Liver (tissue), 8 donors: ENCODE measurements at regions not wholly inside any gene's neighbourhood (a gene's known extent, or its start where the extent isn't known, plus 50 kb on each side); places are given as distances from the start of the nearest gene placed in this dataset.

ENCODE experiments used
- DNase-seq: peaks from one replicate; pipeline ENCODE4 v3.0.0-alpha.2; 2017; ENCODE audit warnings: low spot score
- H3K27ac ChIP-seq, 2 donors: one replicate each; pipeline ENCODE4 v1.7.0; 2013; ENCODE audit warnings: inconsistent platforms in 2 of 2, low read length in 2 of 2, control low read depth in 1 of 2, low read depth in 1 of 2, mild to moderate bottlenecking in 1 of 2
- H3K27me3 ChIP-seq, 4 donors: one replicate each; pipeline versions ENCODE4 v1.6.1 to v1.7.0; 2013; ENCODE audit warnings: low read length in 3 of 4, inconsistent platforms in 1 of 4, mild to moderate bottlenecking in 1 of 4, moderate library complexity in 1 of 4; ENCODE audit not compliant: control insufficient read depth in 4 of 4, insufficient read depth in 4 of 4
- H3K36me3 ChIP-seq, 4 donors: one replicate each; pipeline versions ENCODE4 v1.6.1 to v1.7.0; 2013; ENCODE audit warnings: low read length in 3 of 4, mild to moderate bottlenecking in 3 of 4, low read depth in 1 of 4, moderate library complexity in 1 of 4; ENCODE audit not compliant: control insufficient read depth in 4 of 4, insufficient read depth in 3 of 4
- H3K4me1 ChIP-seq, 4 donors: one replicate each; pipeline versions ENCODE4 v1.6.1 to v1.7.0; 2013; ENCODE audit warnings: low read length in 3 of 4, mild to moderate bottlenecking in 3 of 4, moderate library complexity in 1 of 4; ENCODE audit not compliant: control insufficient read depth in 4 of 4, insufficient read depth in 4 of 4
- H3K4me3 ChIP-seq, 3 donors: one replicate each; pipeline versions ENCODE4 v1.6.1 to v1.7.0; 2013; ENCODE audit warnings: low read length in 3 of 3, control low read depth in 1 of 3, low read depth in 1 of 3, mild to moderate bottlenecking in 1 of 3
- H3K9ac ChIP-seq, 2 donors: one replicate each; pipeline ENCODE4 v1.7.0; 2013; ENCODE audit warnings: low read length in 2 of 2, mild to moderate bottlenecking in 2 of 2, moderate library complexity in 2 of 2, control low read depth in 1 of 2, low read depth in 1 of 2
- H3K9me3 ChIP-seq, 4 donors: one replicate each; pipeline versions ENCODE4 v1.6.1 to v1.7.0; 2013; ENCODE audit warnings: low read length in 3 of 4; ENCODE audit not compliant: control insufficient read depth in 4 of 4
- ATF3 ChIP-seq: IDR thresholded peaks from 2 replicates; pipeline ENCODE4 v1.6.1; 2016; ENCODE audit warnings: antibody characterized with exemption
- CTCF ChIP-seq: fragments of 150-350 bp; IDR thresholded peaks from 2 replicates; pipeline ENCODE4 v1.5.1; 2017; ENCODE audit warnings: improper control_type of control experiment, low read depth, low read length; ENCODE audit not compliant: missing input control
- EGR1 ChIP-seq, 2 donors: IDR thresholded peaks; 2 replicates each; pipeline ENCODE4 v1.6.1; 2016 to 2018; ENCODE audit warnings: antibody characterized with exemption in 2 of 2, low read depth in 2 of 2
- GABPA ChIP-seq, 2 donors: IDR thresholded peaks in 1 of 2; conservative IDR thresholded peaks in 1 of 2; 2 replicates each; pipeline ENCODE4 v1.6.1; 2016; ENCODE audit warnings: antibody characterized with exemption in 2 of 2, mild to moderate bottlenecking in 1 of 2, moderate library complexity in 1 of 2
- HNF4G ChIP-seq: IDR thresholded peaks from 2 replicates; pipeline ENCODE4 v1.6.1; 2016; ENCODE audit warnings: antibody characterized with exemption
- JUND ChIP-seq, 2 donors: IDR thresholded peaks; 2 replicates each; pipeline ENCODE4 v1.6.1; 2016; ENCODE audit warnings: antibody characterized with exemption in 2 of 2
- NR2F2 ChIP-seq: IDR thresholded peaks from 2 replicates; pipeline ENCODE4 v1.6.1; 2016; ENCODE audit warnings: antibody characterized with exemption
- RAD21 ChIP-seq, 2 donors: IDR thresholded peaks; 2 replicates each; pipeline ENCODE4 v1.6.1; 2016; ENCODE audit warnings: antibody characterized with exemption in 2 of 2, mild to moderate bottlenecking in 2 of 2
- REST ChIP-seq: IDR thresholded peaks from 2 replicates; pipeline ENCODE4 v1.6.1; 2016; ENCODE audit warnings: antibody characterized with exemption, mild to moderate bottlenecking
- TAF1 ChIP-seq: conservative IDR thresholded peaks from 2 replicates; pipeline ENCODE4 v1.6.1; 2016; ENCODE audit warnings: antibody characterized with exemption, mild to moderate bottlenecking
- YY1 ChIP-seq: IDR thresholded peaks from 2 replicates; pipeline ENCODE4 v1.6.1; 2016; ENCODE audit warnings: antibody characterized with exemption, mild to moderate bottlenecking
- ZBTB33 ChIP-seq: IDR thresholded peaks from 2 replicates; pipeline ENCODE4 v1.6.1; 2016; ENCODE audit warnings: antibody characterized with exemption
- WGBS: extraction: QIAGEN DNeasy Blood & Tissue Kit; methylation state at CpG from one replicate; pipeline ENCODE4 v1.1.7; 2013; 5-methylcytosine and 5-hydroxymethylcytosine counted together
- donor health status: healthy.
- donor health status: healthy.
- donor health status: healthy.
- donor health status: healthy.
- donor health status: healthy.

GRCh38 chr22:49377306-49377705 is 450.4 kb downstream of the BRD1 start:
- H3K27me3 ChIP-seq = peaks cover 0 to 7% (median 2%) of the 10 kb centered on the region in 4 donors
- TF ChIP-seq JUND (IDR thresholded peaks at IDR 0.05) = no peak
- no peak for TF ChIP-seq ATF3
- TF ChIP-seq RAD21 (IDR thresholded peaks at IDR 0.05) = no peak
- no peak for TF ChIP-seq YY1
- no peak for TF ChIP-seq CTCF
- no peak overlapping the region for H3K4me3 ChIP-seq
- no peaks in the 10 kb centered on the region for H3K9me3 ChIP-seq
- H3K36me3 ChIP-seq = no peaks in the 10 kb centered on the region
- DNase-seq = no peak
- H3K9ac ChIP-seq = no peak overlapping the region
- WGBS = 78% methylated on average over 13 of the region's 13 CpGs
- no peak overlapping the region for H3K27ac ChIP-seq
- no peaks in the 10 kb centered on the region for H3K4me1 ChIP-seq

GRCh38 chr22:49373801-49374226 is 453.9 kb downstream of the BRD1 start:
- no peak for DNase-seq
- Histone ChIP-seq H3K27me3 (peaks cover 0 to 6% (median 0%) of the 10 kb centered on the region in 4 donors), H3K9me3 (no peaks in the 10 kb centered on the region), H3K4me3 (no peak overlapping the region), H3K36me3 (no peaks in the 10 kb centered on the region), H3K4me1 (no peaks in the 10 kb centered on the region), H3K9ac (no peak overlapping the region), H3K27ac (no peak overlapping the region)
- no peak for TF ChIP-seq REST
- TF ChIP-seq ZBTB33 = no peak
- TF ChIP-seq NR2F2 = no peak
- no peak for TF ChIP-seq TAF1
- TF ChIP-seq EGR1 (IDR thresholded peaks at IDR 0.05; ENCODE audit: low read depth in 2 of 2) = no peak
- no peak for TF ChIP-seq HNF4G
- no peak for TF ChIP-seq GABPA (IDR thresholded peaks at IDR 0.05 in 1 of 2, conservative IDR thresholded peaks at IDR 0.05 in 1 of 2)
- TF ChIP-seq ATF3 = no peak
- WGBS = 76% methylated on average over 17 of the region's 17 CpGs
